GM18868 (cell line): ENCODE measurements at regions not wholly inside any gene's neighbourhood (a gene's known extent, or its start where the extent isn't known, plus 50 kb on each side); places are given as distances from the start of the nearest gene placed in this dataset.
"Not testable (repeated sequence)": the region's sequence is repeated elsewhere in the genome, so short reads cannot be mapped to it uniquely, and the experiment has no call there.

ENCODE experiments used
- ATAC-seq: cut with Tn5 transposase; IDR thresholded peaks from one replicate; pipeline ENCODE4 v1.9.1; 2021; ENCODE audit warnings: mild to moderate bottlenecking, moderate library complexity; ENCODE audit not compliant: unreplicated experiment

DNA sequence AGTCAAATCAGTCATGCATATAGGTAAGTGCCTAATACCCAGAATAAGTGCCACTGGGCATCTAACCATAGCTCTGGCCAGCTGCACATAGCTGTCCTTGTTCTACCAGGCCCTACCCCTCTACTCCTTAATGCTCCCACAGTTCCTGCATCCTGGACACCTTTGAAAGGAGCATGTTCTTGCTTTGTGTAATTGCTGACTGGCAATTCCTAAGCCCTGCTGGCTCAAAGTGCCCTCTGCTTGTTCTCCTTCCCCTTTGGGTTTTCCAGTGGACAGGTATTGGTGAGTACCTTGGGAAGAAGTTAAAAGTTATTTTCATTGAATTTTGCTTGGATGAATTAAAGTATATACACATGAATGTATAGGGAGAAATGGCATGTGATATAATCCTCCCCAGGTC is 516.4 kb downstream of the ETNK1 start:
- ATAC-seq = no peak

DNA sequence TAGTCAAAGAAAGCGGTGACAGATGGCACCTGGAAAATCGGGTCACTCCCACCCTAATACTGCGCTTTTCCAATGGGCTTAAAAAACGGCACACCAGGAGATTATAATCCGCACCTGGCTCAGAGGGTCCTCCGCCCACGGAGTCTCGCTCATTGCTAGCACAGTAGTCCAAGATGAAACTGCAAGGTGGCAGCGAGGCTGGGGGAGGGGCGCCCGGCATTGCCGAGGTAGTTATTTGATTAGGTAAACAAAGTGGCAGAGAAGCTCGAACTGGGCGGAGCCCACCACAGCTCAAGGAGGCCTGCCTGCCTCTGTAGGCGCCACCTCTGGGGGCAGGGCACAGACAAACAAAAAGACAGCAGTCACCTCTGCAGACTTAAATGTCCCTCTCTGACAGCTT is 521.1 kb downstream of the ETNK1 start:
- ATAC-seq = not testable (repeated sequence)

DNA sequence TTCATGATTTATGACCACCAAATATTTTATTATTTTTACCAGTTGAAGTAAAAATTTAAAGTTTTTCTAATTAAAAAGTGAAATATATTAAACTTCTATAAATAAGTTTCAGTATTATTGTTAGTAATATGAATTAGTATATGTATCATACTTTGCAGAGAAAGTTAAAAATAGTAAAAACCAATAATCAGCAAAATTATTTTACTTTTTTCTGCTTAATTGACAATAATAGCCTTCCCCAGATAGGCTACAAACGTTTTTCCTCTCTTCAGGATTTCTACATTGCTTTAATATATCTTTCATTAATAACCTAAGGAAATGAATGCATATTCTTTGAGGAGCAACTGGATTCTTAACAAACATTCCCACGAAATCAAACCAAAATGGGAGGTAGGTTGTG is 543.5 kb downstream of the ETNK1 start:
- ATAC-seq = no peak

DNA sequence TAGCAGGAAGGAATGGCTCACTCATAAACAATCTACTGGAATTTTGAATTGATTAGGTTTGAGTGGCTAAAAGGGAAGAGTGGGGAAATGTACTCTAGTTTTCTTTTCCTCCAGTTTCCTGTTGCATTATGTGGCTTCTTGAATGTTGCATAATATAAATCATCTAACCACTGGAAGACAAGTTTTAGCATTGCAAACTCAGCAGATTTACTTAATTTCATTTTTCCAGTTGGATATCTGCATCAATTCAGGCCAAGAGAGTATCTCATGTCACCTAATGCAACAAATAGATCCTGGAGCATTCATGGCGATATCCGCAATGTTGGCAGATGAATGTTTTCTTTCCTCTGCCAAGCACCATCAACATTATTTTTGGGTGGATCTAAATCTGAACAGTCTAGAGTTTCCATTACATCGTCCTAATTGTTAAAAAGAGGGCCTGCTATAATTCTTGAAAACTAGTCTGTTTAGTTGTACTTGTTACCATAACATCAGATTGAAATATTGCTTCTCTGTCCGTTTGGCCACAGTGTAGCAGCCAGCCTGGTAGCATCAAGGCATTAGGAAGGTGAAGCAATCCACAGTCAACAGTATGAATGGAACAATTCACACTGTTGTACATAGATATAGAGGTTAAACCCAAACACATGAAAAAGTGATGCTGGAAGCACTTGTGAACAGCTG is 544.2 kb downstream of the ETNK1 start:
- ATAC-seq = no peak

DNA sequence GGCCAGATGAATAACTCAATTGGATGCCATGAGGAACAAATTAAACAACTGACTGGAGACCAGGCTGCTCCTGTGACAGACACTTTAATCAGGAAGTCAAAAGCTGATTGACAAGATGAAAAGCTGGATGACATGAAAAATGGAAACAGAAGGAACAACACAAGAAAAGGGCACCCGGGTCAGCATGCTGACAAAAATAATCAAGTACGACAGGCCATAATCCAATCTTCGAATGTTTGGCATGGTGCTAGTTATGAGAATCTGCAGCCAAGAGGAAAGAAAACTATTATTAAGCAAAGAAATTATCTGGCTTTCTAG is 544.7 kb downstream of the ETNK1 start:
- no peak for ATAC-seq

DNA sequence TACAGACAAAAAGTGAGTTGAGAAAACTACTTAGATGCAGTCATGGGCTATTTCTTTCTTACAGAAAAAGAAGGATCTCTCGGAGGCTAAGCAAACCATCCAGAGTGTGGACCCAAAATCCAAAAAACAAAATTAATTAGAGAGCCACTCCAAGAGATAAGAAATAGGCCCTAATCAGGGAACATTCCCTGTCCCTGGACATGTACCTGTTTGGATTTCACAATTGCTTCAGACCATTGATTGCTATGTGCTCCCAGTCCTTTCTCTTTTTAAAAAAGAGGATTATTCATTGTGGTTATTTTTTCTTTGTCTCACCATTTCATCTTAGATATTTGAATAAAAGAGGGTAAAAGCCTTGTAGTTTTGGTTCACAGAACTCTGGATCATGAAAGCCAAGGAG is 549.9 kb downstream of the ETNK1 start:
- ATAC-seq = no peak

DNA sequence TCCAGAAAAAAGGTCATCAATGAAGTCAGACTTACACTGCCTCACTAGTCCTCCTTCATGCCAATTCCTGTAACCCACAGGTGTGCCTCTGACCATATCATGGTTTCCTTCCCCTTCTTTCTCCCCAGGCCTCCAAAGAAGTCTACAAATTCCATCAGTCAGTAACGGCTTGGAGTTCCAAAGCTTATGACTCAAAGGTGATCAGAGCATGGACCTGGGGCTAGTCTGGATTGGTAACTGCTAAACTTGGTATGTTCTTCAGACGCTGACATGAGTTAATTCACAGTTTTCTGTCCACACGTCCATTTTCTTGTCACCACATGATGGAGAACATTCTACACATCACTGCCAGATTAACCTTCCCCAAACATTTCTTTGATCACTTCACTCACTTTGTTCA is 560.4 kb downstream of the ETNK1 start:
- ATAC-seq = no peak

DNA sequence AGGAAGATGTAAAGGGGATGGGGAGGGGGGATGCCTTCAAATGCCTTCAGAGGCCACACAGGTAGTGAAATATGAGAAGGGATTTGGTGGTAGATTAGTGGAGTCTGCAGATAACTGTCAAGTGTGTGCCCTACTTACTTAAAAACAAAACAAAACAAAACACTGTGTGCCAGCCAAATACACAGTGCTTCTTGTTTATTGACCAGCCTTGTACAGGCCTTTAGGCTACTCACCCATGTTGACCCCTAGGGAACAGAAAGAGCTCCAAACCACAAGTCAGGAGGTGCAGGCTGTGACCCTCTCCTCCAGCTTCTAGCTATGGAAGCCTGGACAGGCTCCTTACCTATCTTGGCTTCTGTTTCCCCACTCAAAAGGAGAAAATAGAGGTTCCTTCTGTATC is 562.0 kb downstream of the ETNK1 start:
- ATAC-seq = no peak

DNA sequence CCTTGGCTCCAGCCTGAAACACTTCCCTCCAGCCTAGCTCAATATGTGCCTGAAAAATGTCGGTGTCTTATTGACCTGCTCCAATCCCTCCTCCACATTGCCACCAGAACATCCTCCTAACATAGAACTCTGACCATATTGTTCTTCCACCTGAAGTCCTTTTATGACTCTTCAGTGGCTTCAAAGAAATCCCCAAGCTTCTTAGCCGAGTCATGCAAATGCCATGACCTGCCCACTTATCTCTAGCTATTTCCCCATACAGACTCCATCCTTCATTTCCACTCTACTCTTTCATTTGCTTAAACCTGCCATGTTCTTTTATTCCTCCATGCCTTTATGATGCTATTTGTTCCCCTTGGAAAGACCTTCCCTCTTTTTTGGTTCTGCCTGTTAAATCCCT is 568.6 kb downstream of the ETNK1 start:
- no peak for ATAC-seq

DNA sequence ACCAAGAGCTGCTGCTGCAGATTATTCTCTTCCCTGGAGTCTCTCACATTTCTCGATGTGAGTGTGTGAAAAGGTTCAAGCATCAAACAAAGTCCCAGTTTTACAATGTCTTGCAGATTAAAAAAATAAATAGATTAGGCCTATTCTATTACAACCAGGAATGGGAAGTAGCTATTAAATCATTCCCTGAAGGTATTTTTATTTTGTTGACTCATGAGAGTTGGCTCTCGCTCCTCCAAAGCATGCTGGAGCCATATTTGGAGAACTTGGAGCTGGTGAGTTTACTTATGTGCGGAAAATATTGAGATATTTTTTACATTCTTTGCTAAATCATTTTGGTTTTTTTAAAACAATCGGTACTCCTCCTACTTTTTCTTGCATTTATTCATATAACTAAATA is 572.3 kb downstream of the ETNK1 start:
- no peak for ATAC-seq

DNA sequence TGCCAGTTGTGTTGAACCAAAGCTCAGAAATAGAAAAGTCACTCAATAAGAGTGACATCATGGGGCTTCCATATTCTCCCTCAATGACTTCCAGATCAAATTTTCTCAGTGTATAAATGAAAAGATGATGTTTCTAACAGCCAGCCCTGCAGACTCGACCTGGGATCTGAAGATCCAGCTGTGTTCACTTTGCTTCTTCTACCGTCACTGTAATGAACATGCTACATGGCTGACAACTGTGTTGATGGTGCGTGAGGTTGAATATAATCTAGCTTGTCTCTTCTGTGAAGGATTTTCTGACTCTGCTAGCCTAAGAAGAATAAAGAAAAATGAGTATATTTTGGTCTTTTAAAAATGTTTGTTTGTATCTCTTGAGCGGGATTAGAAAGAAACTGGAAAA is 577.8 kb downstream of the ETNK1 start:
- ATAC-seq = no peak

DNA sequence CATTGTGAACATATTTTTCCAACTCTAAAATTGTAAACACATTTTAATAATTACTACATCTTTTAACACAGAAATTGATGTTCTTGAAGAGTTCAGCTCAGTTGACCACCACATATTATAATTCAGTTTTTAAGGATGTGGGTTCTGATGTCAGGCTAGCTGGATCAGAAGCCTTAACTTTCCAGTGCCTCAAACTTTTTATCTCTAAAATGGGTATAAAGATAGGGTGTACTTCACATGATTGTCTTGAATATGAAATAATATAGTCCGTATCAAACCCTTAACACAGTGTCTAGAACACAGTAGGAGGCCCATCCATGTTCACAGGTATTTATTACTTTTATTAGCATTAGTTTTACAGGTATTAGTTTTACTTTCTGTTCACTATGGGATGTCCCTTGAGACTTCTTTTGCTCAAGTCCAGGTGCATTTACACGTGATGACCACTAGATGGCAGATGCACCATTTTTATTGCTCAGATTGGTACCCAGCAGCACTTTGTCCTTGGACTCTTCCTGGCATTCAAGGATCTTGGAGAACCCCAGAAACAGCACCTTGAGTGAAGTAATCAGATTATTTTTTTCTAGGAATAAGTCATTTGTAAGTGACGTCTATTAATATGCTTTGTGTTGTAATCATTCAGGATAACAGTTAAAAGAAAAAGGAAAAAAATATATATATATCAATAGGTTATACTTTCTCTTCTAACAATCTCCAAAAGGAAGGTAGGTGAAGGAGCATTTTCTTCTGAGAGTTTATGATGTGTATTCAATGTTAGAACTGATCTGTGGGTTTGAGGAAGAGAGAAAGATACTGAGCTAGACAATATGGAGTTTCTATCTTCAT is 580.2 kb downstream of the ETNK1 start:
- ATAC-seq = peak; percentile 94

DNA sequence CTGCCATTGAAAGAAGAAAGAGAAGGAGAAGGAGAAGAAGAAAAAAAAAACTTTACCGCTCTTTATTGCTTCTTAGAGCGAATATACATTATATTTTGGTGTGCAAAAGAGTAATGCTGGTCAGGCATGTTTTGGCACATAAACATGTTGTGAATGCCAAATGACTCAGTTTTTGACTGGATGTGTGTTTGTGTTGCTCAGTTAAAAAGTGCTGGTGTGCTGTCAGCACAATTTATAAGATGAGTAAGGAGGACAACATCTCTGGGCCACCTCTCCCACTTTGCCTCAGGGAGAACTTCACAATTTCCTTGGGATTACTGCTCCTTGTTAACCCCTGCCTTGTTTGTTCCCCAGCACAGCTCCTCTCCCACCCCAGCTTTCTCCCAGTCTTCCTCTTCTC is 584.8 kb downstream of the ETNK1 start:
- ATAC-seq = no peak

DNA sequence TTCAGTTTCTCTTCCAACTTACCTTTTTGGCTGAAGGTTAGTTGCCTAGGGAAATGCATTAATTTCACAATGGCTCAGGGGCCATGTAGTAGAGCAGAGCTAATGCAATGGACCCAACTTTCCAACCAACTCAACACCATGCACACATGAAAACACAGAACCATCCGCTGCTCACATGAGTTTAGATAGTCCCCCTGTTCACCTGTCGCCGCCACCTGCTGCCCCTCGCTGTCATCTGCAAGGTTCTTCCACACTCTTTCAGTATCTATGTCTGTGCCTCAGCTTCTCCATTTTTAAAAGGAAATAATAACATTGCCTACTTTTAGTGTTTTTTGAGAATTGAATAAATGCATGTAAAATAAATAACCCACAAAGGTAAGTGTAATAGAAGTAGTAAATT is 585.6 kb downstream of the ETNK1 start:
- ATAC-seq = no peak

DNA sequence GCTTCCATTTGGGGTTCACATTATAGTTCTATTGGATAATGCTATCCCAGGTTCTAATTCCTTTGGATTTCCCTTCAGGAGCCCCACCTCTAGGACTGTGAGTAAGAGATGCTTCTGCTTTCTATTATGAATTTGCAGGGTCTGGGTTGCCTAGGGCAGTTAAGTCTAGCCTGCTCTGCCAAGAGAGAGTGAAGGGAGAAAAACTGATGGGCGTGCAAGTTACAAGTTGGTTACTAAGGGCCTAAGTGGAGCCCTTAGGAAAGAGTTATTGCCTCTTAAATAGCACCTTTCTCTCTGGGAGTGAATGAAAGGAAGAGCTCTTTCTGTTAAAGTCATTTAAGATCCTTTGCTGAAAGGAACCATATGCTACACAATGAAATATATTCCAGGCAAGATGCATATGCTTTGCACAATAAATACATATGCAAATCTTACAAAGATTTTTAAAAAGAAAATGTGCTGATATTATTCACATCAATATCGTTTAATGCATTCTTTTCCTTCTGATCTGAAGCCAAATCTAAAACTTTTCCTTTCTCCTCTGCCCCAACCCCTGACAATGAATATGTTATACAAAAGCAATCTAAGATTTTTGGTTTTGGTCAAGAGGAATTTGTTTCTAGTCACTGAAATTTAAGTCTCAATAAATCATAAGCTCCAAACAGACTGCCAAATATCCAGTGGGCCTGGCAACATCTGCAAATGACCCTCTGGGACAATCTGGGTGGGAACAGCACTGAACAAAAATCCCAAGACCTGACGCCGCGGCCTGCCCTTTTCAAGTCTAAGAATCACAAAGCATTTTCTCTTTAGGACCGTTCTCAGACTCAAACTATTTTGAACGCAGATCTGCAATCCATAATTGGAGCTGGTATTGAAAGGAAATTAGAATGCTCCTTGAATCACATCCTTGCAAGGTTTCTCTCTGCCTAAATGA is 586.7 kb downstream of the ETNK1 start:
- no peak for ATAC-seq

DNA sequence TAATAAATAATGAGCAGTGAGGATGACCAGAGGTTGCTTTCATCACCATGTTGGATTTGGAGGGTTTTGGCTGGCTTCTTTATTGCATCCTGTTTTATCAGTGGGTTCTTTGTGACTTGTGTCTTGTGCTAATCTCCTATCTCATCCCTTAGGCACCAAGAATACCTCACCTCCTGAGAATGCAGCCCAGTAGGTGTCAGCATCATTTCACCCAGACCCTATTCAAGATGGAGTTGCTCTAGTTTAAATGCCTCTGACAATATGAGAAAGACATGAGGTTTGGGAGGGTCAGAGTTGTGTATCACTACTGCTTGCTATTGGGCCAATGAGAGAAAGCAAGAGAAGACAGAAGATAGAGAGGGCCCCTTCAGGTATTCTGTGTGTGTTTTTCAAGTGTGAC is 592.2 kb downstream of the ETNK1 start:
- no peak for ATAC-seq

DNA sequence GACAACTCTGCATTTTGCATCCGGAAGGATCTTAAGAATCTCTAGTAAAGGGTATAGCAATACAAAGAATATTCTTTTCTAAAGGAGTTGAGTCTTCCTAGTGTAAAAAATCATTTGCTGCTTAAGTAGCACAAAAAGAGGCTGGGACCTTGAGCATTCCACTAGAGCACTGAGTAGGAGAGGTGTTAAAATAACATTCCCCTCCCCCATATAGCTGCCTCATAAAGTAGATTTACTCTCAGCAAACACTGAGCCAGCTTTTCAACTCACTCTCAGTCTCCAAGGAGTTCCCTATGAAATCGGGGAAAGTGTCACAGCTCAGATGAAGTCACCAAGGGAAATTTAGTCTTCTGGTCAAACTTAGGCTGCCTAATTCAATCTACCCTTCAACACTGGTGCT is 592.7 kb downstream of the ETNK1 start:
- no peak for ATAC-seq

DNA sequence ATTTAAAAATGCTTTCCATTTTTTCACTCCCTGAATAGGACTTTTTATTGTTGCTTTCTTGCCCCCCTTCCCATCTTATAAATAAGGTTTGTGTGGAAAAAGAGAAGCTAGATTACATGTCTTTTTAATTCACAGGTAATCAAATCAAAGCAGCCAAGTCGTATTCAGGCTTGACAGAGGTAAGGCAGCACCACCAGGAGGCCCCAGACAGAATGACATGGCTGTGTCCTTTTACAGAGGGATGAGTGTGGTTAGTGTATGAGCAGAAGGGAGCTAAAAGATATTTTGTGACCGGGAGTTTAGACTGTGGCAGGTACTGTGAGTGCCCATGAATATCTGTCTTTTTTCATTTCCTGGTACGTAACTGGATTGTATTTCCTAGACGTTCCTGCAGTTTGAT is 596.1 kb downstream of the ETNK1 start:
- ATAC-seq = no peak

DNA sequence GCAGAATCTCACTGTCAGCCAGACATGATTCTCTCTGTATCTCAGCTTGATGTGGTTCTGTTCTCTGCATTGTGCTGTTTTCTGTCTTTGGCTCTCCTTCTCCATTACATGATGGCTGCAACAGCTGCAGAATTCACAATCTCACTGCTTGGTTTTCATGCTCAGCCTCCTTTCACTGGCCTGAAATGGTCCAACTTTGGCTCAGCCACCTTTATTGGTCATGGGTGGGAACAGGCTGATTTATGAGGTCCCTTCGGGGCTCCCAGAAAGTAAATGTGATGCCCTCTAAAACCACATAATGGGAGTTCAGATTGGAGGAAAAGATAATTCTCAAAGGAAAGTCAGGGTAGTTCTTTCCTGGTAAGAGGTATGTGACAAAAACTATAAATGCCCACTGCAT is 597.0 kb downstream of the ETNK1 start:
- no peak for ATAC-seq

DNA sequence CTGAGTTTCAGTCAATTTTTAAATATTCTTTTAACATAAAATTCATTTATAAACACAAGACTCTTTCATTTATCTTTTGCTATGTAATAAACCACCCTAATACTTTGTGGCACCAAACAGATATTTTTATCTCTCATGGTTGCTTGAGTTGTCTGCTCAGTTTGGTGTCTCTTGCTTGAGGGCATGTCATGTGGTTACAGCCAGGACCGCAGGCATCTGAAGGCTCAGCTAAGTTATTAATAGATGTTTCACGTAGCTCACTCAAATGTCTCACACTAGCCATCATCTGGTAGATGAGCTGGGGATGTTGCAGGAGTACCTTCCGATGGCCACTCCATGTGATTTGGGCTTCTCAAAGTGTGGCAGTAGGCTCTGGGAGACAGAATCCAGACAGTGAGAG is 597.8 kb downstream of the ETNK1 start:
- no peak for ATAC-seq

DNA sequence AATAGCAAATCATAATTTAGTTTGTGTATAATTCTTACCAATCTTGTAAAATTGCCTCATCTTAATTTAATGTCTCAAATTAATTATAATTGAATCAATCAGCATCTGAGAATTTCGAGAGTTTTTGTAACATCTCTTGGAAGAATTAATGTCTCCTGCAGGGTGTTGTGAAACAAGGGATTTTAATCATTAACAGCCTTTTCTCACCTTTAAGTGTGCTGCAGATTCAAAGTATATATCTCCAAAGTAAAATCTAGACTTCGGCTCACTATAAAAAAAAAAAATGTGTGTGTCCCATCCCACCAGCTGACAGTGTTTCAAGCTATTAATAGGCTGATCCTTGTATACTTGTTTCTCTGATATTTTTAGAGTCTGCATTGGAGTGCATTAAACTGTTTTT is 603.1 kb downstream of the ETNK1 start:
- no peak for ATAC-seq

DNA sequence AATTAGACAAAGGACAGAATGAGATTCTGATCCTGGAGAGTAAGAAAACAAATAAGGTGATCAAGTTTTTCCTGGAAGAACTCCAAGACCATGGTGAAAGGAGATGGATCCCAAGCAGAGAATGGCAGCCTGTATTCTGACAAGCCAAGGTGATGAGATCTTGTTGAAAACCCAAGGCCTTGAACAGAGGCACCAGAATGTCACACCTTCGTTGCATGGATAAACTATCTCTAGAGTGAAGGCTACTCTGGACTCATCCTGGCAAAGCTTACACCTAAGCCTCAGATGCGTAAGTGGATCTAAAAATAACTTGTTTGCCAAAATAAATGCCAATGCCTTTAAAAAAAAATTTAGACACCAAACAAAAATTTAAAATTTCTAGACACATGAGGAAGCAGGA is 605.9 kb downstream of the ETNK1 start:
- no peak for ATAC-seq
